Osteoblast (primary cell): ENCODE measurements at regions not wholly inside any gene's neighbourhood (a gene's known extent, or its start where the extent isn't known, plus 50 kb on each side); places are given as distances from the start of the nearest gene placed in this dataset.

Experiments used
- DNase-seq: peaks from one replicate; pipeline ENCODE4 v3.0.0; 2011; ENCODE audit warnings: low spot score, mixed read lengths; ENCODE audit not compliant: insufficient read length; ENCODE audit errors: missing footprints
- H2AFZ ChIP-seq: 2 replicates; pipeline ENCODE4 v1.6.0; 2011; ENCODE audit warnings: mild to moderate bottlenecking, low read length
- H3K27ac ChIP-seq: 2 replicates; pipeline ENCODE4 v1.5.1; 2011; ENCODE audit warnings: mild to moderate bottlenecking, low read depth, low read length, moderate library complexity
- H3K27me3 ChIP-seq: 2 replicates; pipeline ENCODE4 v1.6.0; 2012; ENCODE audit warnings: mild to moderate bottlenecking, control low read depth, inconsistent platforms, low read length, moderate library complexity; ENCODE audit not compliant: insufficient read depth
- H3K36me3 ChIP-seq: 2 replicates; pipeline ENCODE4 v1.5.1; 2011; ENCODE audit warnings: mild to moderate bottlenecking, low read length, control low read depth, moderate library complexity; ENCODE audit not compliant: insufficient read depth
- H3K4me1 ChIP-seq: 2 replicates; pipeline ENCODE4 v1.5.1; 2011; ENCODE audit warnings: mild to moderate bottlenecking, low read length, control low read depth, moderate library complexity; ENCODE audit not compliant: insufficient read depth
- H3K4me2 ChIP-seq: 2 replicates; pipeline ENCODE4 v1.6.0; 2011; ENCODE audit warnings: mild to moderate bottlenecking, low read length; ENCODE audit not compliant: insufficient read depth
- H3K4me3 ChIP-seq: fragments of 200-600 bp; sonication (generic); 3 replicates; pipeline ENCODE4 v1.5.1; 2012; ENCODE audit warnings: mild to moderate bottlenecking, low read length, inconsistent platforms; ENCODE audit not compliant: insufficient read depth
- H3K79me2 ChIP-seq: 2 replicates; pipeline ENCODE4 v1.6.0; 2012; ENCODE audit warnings: mild to moderate bottlenecking, low read length, control low read depth, inconsistent platforms; ENCODE audit not compliant: insufficient read depth
- H3K9me3 ChIP-seq: 2 replicates; pipeline ENCODE4 v1.5.1; 2011; ENCODE audit warnings: low read depth, low read length, control low read depth
- H4K20me1 ChIP-seq: 2 replicates; pipeline ENCODE4 v1.6.0; 2012; ENCODE audit warnings: mild to moderate bottlenecking, low read length, control low read depth; ENCODE audit not compliant: insufficient read depth
- CTCF ChIP-seq: IDR thresholded peaks from 2 replicates; pipeline ENCODE4 v1.5.1; 2011; ENCODE audit warnings: mild to moderate bottlenecking, low read depth, low read length, moderate library complexity; ENCODE audit errors: extremely low read depth

GRCh38 chr4:30945586-30945985 is 225.4 kb downstream of the PCDH7 start:
- H3K79me2 ChIP-seq, result no peaks in the 10 kb centered on the region
- DNase-seq, result no peak
- H2AFZ ChIP-seq, result no peak overlapping the region
- H4K20me1 ChIP-seq, result no peaks in the 10 kb centered on the region
- no peak overlapping the region for H3K4me2 ChIP-seq
- no peaks in the 10 kb centered on the region for H3K4me1 ChIP-seq
- H3K9me3 ChIP-seq, result no peaks in the 10 kb centered on the region
- no peak overlapping the region for H3K27ac ChIP-seq
- H3K27me3 ChIP-seq, result no peaks in the 10 kb centered on the region
- H3K36me3 ChIP-seq, result no peaks in the 10 kb centered on the region
- no peak overlapping the region for H3K4me3 ChIP-seq
- no peak for TF ChIP-seq CTCF

GRCh38 chr4:30946288-30946687 is 226.1 kb downstream of the PCDH7 start:
- H3K4me2 ChIP-seq, result no peak overlapping the region
- no peaks in the 10 kb centered on the region for H3K9me3 ChIP-seq
- no peak overlapping the region for H3K4me3 ChIP-seq
- no peak overlapping the region for H2AFZ ChIP-seq
- no peaks in the 10 kb centered on the region for H3K36me3 ChIP-seq
- no peaks in the 10 kb centered on the region for H4K20me1 ChIP-seq
- no peak for TF ChIP-seq CTCF
- no peak for DNase-seq
- no peaks in the 10 kb centered on the region for H3K79me2 ChIP-seq
- no peaks in the 10 kb centered on the region for H3K4me1 ChIP-seq
- no peaks in the 10 kb centered on the region for H3K27me3 ChIP-seq
- H3K27ac ChIP-seq, result no peak overlapping the region

GRCh38 chr4:30948653-30949052 is 228.5 kb downstream of the PCDH7 start:
- no peak overlapping the region for H3K4me3 ChIP-seq
- no peak overlapping the region for H3K4me2 ChIP-seq
- no peak for DNase-seq
- no peak overlapping the region for H2AFZ ChIP-seq
- H3K27ac ChIP-seq, result no peak overlapping the region
- H3K27me3 ChIP-seq, result no peaks in the 10 kb centered on the region
- no peaks in the 10 kb centered on the region for H3K79me2 ChIP-seq
- no peaks in the 10 kb centered on the region for H3K36me3 ChIP-seq
- no peaks in the 10 kb centered on the region for H3K9me3 ChIP-seq
- H3K4me1 ChIP-seq, result no peaks in the 10 kb centered on the region
- TF ChIP-seq CTCF, result no peak
- no peaks in the 10 kb centered on the region for H4K20me1 ChIP-seq

GRCh38 chr4:30950737-30951136 is 230.6 kb downstream of the PCDH7 start:
- H3K36me3 ChIP-seq, result no peaks in the 10 kb centered on the region
- no peak overlapping the region for H3K4me3 ChIP-seq
- H2AFZ ChIP-seq, result no peak overlapping the region
- H3K4me2 ChIP-seq, result no peak overlapping the region
- no peak for DNase-seq
- no peaks in the 10 kb centered on the region for H4K20me1 ChIP-seq
- no peak for TF ChIP-seq CTCF
- H3K9me3 ChIP-seq, result no peaks in the 10 kb centered on the region
- H3K4me1 ChIP-seq, result no peaks in the 10 kb centered on the region
- no peaks in the 10 kb centered on the region for H3K27me3 ChIP-seq
- no peak overlapping the region for H3K27ac ChIP-seq
- no peaks in the 10 kb centered on the region for H3K79me2 ChIP-seq
